Medulla oblongata (tissue), 1 donor: ENCODE measurements at regions not wholly inside any gene's neighbourhood (a gene's known extent, or its start where the extent isn't known, plus 50 kb on each side); places are given as distances from the start of the nearest gene placed in this dataset.

Source experiments
- DNase-seq: peaks from one replicate; pipeline ENCODE4 v3.0.0-alpha.2; 2015; ENCODE audit errors: extremely low spot score

DNA sequence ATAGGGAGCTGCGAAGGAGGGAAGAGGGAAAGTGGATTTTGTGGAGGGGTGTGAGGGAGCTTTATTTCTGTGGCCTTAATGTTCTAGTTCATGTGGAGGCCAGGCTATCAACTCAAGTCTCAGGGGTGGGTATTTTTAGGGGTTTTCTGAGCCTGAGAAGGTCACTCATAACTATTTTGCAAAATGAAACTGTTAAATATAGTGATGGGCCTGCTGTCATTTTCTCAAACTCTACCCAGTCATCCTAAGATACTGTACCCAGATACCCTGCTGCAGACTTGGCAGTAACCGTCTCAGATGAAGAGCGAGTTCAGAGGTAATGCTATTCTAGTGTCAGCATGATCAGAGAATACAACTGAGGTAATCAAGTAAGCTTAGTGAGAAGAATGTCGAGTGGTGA lies 545.0 kb upstream of the TBL1XR1 start:
- no peak for DNase-seq

DNA sequence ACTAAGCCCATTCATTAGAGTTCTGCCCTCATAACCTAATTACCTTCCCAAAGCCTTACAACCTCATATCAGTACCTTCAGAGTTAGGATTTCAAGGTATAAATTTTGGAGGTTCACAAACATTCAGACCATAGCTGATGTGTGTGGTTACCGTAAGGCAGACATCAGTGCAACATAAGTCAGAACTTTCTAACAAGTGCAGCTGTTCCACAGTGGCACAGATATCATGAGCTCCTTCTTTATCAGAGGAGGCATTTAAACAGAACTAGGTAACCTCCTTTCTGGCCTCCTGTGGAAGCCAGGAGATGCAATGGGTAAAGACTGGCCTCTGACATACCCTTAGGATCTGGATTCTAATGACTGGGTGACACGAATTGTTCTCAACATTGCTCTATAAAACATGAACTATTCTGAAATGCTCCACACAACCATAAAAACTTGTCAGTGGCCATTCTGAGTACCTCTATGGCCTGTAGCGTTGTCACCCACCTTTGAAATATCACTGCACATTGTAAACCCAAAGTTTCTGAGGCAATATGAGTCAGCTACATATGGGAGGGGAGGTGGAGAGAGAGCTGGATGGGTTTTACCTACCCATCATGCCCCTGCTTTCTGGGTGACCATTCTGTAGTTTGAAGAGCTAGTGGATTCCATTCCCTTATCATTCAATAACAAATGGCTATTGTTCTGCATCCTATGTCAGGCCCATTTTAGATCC lies 546.0 kb upstream of the TBL1XR1 start:
- no peak for DNase-seq

DNA sequence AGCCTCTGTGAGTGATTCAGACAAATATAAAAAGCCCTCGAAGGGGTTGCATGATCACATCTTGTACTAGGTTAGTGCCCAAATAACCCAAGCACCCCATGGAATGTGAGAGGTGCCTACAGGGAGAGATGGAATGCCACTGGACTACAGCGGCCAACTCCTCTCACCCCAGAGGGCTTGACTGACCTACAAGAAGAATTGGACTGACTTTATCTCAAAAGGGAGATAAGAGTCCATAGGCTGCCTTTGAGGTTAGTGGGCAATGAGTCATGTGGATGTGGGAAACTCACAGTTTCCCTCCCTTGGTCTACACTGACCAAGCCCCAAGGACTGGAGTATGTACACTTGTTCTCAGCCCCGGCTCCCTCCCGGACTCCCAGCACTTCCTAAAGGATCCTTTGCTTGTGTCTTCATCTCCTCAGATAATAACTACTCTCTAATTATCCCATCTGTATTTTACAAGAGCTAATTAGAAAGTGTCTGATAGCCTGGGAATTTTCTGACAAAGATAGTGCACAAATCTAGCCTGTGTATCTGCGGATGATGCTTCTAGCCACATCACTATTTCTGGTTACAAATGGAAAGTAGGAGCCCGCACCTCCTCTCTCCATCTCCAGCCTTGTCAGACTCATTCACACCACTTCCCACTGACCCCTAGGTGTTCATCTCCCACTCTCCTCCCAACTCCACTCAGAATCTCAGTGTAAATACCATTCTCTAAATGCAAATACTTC lies 547.8 kb upstream of the TBL1XR1 start:
- DNase-seq = no peak

DNA sequence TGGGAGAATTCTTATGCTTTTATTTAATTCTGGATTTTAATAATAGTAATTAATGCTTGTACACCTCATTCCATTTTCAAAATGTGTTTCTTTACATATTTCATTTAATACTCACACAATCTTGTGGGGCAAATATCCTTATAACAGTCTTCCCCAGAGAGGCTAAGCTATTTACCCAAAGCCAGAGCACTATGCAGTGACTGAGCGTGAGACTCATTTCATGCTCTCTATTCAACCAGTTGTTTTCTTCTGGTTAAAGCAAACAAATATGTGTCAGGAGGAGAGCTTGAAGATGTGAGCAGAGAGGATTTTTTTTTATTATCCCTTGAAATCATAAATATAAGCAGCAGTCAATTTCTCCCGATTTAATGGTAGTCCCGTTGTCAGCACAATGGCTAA lies 548.3 kb upstream of the TBL1XR1 start:
- no peak for DNase-seq

DNA sequence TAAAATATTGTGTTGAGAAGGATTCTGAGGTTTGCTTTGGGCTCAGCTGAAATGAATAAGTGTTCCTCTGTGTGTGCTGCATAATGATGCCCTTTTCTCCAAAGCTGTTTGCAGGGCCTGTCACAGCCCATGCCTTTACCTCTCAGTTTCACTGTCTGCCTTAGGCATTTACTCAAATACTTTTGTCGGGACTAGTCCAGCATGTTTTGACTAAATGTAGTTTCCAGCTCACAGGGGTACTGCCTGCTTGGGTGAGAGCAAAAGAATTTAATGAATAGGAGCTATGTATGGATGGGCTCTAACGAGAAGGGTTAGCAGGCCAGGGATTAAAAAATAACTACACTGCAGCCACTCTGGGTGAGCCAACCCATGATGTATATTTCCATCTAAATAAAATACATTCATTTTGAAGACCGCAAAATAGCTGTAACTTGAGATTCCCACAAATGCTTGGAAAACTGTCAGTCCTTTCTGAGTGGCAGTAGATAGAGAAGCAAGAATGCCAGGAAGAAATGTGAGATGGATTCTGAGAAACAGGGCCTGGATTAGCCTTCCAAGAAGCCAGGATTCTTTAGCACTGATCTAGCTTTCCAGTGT lies 549.2 kb upstream of the TBL1XR1 start:
- no peak for DNase-seq

DNA sequence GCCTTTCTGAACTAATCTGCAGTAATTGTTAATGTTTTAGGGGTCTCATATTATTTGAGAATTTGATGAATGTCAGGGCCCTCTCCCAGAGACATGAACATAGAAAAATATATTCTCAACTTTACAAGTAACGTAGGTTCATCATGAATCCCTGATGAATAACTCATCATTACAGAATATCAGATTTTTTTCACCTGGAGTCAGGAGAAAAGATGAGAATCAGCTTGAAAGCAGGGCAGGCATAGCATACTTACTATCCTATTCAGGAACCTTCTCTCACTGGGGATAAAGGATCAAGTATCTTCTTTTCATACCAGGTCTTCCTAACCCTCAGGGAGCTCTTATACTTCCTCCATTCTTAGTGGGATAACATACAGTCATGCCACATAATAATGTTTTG lies 552.6 kb upstream of the TBL1XR1 start:
- DNase-seq = no peak

DNA sequence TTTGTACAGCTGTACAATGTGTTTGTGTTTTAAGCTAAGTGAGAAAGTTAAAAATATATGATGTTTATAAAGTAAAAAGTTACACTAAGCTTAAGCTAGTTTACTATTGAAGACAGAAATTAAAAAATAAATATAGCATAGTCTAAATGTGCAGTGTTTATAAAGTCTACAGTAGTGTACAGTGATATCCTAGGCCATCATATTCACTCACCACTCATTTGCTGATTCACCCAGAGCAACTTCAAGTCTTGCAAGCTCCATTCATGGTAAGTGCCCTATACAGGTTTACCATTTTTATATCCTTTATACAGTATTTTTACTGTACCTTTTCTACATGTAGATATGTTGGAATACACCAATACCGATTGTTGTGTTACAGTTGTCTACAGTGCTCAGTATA lies 553.2 kb upstream of the TBL1XR1 start:
- no peak for DNase-seq

DNA sequence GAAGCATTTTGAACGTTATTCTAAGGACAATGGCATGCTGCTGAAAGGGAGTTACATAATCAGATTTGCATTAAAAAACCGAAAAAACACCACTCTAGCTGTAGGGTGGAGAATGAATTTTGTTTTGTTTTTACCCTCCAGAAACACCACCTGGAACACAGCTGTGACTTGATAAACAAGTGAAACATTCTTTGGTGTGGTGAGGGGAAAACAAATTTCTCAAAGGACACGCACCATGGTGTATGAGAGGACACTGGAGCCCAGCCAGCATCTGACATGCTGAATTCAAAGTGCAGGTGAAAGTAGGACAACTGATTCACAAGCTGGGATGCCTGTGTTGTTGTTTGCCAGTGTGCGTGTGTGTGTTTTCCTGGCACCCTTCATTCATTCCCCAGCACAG lies 554.5 kb upstream of the TBL1XR1 start:
- DNase-seq = no peak

DNA sequence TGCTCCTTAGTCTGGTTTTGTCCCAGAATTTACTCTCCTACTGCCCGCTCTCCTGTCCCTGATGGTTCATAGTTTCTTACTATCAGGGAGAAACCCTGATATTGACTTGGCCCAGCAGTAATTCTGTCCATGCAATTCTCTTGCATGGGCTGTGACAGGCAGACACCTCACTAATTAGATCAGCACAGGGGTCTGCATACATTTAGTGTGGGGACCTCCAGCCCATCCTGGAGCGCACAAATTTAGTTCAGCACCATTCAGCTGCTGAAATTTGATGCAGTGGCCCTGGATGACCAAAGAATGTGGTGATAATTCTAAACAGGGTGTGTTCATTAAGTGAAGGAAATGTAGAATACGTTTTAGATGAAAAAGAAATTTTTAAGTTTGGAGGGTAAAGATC lies 555.5 kb upstream of the TBL1XR1 start:
- DNase-seq = no peak

DNA sequence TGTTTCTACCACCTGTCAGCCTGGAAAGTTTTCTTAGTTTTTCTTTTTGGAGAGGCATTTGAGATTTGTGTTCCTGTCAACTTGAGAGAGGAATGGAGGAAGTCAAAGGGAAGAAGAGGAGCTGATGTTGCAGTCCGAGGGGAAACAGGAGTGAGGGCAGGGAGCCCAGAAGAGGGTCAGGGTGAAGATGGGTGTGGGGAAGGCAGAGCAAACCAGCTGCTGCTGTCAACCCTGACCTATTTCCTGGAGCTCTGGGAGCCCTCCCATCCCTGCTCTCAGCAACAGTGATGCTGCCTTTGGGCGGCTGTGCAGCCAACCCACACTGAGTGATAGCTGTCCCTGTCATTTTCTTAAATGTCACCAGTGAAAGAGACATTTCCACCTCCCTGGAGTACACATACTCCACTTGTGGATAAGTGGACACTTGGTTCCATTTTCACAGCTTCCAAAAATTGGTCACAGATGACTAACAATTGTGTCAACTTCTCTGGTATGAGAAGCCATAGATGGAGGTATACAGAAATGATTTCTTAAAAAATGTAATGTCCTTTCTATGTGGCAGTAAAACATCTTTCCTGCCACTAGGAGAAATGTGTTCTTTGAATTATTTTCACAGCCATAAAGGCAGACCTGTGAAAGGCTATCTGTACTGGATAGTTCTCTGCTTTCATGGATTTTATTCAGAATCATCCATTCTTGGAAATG lies 556.3 kb upstream of the TBL1XR1 start:
- no peak for DNase-seq

DNA sequence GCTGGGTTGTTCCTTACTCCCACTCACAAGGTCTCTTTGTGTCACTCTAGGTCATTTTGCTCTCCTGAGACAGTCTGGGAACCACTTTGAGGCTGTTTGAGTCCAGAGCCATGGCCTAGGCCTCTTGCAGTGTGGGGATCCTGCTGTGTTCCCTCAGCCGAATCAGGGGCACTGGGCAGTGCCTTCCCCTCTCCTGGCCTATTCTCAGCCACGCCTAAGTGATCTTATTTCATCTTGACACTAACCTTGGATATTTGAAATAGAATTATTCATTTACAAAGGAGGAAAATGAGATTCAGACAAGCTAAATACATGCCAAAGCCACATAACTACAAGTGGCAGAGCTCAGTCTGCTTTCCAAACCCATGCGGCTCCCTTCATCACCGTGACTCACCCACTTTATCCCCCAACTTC lies 557.2 kb upstream of the TBL1XR1 start:
- no peak for DNase-seq

DNA sequence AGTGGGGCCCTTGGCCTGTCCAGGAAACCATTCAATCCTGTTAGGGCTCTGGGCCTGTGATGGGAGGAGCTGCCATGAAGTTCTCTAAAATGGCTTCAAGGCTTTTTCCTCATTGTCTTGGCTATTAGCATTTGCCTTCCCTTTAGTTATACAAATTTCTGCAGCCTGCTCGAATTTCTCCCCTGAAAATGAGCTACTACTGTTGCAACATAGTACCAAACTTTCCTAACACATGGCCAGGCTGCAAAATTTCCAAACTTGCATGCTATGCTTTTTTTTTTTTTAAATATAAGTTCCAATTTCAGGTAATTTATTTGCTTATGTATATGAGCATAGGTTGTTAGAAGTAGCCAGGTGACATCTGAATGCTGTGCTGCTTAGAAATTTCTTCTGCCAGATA lies 560.8 kb upstream of the TBL1XR1 start:
- no peak for DNase-seq

DNA sequence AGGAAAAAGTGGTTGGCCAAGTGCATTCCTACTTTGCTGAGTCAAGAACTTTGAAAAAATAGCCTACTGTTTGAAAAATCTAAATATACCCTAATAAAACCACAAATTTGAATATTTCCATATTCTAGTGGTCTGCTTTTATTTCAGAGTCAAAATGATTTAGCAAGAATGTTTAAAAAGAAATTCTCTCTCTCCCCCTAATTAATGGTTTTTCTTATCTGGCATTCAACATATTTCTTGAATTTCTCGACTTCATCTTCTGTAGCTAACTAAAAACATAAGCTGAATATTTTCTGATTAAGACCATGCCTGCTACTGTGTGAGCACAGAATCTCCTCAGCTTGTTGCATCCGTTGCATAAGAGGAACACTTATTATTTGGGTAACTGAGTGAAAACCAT lies 563.5 kb upstream of the TBL1XR1 start:
- no peak for DNase-seq

DNA sequence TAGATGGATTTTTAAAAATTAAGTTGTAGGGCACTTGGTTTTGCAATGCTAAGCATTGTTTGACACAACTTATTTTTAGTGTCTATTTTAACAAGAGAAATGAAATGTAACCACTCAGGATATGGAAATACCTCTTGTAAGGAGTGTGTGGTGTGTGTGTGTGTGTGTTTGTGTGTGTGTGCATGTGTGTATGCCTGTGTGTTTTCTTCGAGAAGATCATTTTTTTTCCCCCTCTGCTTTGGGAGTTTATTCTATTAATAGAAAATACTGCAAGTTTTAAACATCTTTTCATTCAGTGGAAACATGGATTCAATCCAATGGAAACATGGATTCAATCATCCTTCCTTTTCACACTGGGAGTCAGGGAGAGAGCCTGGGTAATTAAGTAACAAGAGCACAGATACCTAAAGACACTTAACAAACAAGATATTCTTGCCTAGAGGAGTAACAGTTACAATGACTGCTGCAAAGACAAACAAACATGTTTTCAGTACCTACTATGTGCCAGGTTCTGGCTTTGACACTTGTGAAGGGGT lies 567.2 kb upstream of the TBL1XR1 start:
- no peak for DNase-seq

DNA sequence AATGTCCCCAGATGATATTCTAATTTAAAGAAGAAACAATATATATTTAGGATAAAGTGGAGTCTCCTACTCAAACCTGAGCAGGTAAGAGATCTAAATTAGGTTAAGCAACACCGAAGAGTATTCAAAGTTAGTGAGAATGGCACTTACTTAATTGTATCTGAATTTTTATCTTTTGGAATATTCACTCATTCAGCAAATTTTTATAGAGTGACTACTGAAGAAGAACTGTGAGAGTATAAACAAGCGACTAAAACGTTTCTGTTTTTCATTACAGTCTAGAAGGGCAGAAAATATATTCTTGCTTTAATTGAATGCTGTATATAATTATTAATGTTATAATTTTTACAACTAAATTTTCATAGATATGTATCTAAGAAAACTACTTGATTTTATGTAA lies 567.7 kb upstream of the TBL1XR1 start:
- no peak for DNase-seq

DNA sequence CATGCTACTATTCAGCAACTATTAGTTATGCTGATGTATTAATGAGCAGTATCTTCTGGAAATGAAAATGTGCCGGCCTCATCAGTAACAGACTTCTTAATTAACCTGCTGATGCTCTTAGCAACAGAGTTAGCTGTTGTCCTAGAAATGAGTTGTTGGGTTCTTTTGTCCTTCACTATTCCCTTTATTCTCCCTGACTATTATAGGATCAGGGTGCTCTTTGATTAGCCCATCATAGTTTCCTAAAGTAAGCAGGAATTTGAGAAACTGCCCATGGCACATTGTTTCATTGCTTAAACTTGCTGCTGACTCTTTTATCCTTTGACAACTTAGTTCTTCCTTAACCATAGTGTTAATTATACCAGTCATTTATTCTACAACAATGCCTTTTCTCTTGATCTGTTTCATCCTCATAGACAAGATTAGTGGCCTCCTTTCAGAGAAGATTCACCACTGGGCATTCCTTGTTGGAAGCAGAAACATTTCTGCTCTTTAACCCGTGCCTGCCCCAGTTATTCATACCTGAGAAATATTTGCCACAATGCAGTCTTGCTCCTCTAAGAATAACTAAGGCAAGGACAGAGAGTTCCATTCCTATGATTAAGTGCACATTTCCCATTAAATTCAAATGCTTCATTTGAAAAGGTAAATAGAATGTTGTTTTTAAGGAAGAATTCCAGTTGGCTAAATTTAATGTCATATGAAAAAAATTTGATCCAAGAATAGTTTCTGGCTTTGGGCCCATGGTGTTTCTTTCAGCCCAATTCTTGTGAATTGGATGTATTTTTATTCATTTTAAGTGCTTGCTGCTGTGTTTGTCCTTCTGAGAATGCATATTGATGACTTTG lies 573.3 kb upstream of the TBL1XR1 start:
- no peak for DNase-seq

DNA sequence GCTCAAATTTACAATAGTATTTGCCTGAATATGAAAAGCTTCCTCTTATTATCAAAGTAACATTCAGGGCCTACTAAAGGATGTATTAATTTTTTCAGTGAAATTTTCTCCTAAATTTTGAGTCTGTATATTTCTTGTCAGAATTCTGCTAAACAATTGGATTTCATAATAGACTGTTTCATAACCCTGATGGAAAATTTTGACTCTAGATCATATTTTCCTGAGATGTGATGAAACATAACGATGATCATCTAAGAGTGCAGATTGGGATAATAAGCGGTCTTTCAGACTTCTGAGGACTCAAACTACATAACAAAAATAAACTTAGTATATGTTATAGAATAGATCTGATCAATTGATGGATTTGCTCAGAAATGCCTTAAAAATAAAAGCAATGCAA lies 574.5 kb upstream of the TBL1XR1 start:
- DNase-seq = no peak

DNA sequence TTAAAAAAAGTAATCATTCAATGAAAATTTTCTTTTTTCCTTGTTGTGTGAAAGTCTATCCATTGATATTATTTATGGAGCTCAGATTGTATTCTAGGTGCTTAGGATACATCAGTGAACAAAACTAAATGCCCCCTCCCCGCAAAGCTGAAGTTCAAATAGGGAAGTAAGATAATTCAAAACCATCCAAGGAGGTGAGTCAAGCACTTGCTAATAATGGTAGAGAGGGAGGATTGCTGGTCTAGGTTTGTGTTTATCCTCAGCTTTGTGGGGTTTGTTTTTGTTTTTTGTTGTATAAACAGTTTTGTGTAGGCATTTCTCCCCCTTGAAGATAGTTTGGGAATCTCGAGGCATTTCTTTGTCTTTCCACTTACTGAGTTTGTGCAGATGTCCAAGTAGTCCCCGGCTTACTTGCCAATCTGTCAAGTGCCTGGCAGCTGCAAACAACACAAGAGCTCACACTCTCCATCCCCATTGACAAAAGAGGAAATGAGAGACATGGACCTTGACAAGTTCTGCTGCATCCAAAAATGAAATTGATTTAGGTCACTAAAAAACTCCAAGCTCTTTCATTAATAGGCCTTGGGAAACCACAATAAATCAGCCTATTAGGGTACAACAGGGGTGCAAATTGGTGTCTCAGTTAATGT lies 575.8 kb upstream of the TBL1XR1 start:
- DNase-seq = peak; percentile 43

DNA sequence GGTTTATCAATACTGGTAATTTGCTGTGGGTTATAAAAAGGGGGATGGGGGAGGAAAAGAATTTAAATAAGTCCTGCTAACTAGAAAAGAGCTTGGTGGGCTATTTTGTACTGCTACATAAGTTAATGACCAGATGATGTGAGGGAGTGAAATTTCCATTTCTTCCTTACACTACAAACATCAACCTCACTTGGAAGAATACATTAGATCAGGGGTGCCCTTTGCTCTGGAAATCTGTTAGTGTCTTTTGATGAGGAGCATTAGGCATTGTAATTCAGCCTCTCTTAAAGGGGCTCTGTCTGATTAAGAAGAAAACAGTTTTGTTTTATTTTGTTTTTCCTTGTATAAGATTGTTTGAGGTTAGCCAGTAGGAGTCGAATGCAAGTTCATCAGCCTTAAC lies 576.4 kb upstream of the TBL1XR1 start:
- no peak for DNase-seq

DNA sequence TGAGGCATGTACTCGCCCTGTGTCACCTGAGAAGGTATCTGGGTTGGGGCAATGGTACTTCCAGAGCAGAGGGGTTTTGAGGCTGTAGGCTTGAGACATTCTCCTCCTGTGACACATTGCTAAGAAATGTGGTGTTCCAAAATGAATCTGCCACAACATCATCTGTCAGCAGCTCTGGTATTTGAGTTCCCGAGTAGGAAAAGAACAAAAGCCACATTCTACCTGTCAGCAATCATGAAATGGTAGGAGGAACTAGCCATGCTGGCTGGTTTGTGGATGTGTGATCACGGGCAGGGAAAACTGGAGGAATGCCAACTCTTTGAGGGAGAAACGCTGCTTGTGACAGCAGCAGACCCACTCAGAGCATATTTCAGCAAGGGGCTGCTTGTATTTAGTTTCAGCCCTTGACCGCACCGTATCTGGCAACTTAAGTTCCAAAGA lies 579.4 kb upstream of the TBL1XR1 start:
- DNase-seq = no peak

DNA sequence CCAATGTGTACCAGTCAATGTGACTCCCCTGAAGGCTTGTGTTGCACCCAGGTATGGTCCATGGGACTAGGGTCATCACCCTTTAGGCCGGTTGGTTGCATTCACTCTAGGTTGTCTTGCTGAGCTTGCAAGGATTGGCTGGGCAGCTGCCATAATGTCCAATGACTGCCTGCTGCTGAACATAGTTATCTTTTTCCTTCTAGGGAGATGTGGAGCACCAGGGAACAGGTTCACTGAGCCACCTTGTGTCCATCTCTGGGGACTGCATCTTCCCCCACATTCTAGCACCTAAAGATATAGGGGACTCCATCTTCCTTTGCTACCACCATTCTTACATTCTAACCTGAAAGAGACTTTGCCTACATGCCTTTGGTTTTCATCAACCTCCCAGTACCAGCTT lies 580.4 kb upstream of the TBL1XR1 start:
- DNase-seq = peak; percentile 71
